ENCODE measurements at regions not wholly inside any gene's neighbourhood (a gene's known extent, or its start where the extent isn't known, plus 50 kb on each side); places are given as distances from the start of the nearest gene placed in this dataset.

DNA sequence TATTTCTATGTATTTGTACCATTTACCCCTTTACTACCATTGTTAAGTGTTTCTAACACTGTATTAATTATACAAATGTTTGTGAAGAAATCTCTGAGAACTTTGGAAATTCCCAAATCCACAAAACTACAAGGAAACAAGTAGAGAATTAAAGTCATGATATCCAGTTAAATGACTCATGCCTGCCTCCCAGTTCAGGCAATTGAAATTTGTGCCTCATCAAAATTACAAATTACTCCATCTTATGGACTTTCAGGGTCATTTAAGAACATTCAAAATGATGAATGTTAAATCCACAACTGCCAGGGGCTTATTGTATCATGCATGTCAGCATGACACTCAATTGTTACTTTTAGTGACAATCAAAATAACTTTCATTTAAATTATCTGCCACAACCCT lies 282.4 kb downstream of the ZNF326 start:
- FAIRE-seq (no peak), DNase-seq (ENCODE audit: low read depth in 1 of 2, low spot score in 1 of 2) (no peak), ATAC-seq (no peak)
- H3K9me3 ChIP-seq, result no peaks in the 10 kb centered on the region
- H3K4me2 ChIP-seq, result no peak overlapping the region
- TF ChIP-seq POLR2AphosphoS2 (conservative IDR thresholded peaks at IDR 0.05; ENCODE audit: low read length) (no peak), FOSB (CRISPR knock-in tag; IDR thresholded peaks at IDR 0.05) (no peak), HOXB13 (CRISPR knock-in tag; IDR thresholded peaks at IDR 0.05; ENCODE audit: low read depth) (no peak), HOXA7 (CRISPR knock-in tag; IDR thresholded peaks at IDR 0.05) (no peak), CEBPB (IDR thresholded peaks at IDR 0.05) (no peak)
- TF ChIP-seq, protein P1, sequence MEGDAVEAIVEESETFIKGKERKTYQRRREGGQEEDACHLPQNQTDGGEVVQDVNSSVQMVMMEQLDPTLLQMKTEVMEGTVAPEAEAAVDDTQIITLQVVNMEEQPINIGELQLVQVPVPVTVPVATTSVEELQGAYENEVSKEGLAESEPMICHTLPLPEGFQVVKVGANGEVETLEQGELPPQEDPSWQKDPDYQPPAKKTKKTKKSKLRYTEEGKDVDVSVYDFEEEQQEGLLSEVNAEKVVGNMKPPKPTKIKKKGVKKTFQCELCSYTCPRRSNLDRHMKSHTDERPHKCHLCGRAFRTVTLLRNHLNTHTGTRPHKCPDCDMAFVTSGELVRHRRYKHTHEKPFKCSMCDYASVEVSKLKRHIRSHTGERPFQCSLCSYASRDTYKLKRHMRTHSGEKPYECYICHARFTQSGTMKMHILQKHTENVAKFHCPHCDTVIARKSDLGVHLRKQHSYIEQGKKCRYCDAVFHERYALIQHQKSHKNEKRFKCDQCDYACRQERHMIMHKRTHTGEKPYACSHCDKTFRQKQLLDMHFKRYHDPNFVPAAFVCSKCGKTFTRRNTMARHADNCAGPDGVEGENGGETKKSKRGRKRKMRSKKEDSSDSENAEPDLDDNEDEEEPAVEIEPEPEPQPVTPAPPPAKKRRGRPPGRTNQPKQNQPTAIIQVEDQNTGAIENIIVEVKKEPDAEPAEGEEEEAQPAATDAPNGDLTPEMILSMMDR (IDR thresholded peaks at IDR 0.05), result no peak
- CTCF ChIA-PET, result no interaction called here
- H3K27ac ChIP-seq, result no peak overlapping the region
- no peaks in the 10 kb centered on the region for H3K4me1 ChIP-seq
- no peak overlapping the region for H3K4me3 ChIP-seq
- POLR2A ChIA-PET, result no interaction called here

DNA sequence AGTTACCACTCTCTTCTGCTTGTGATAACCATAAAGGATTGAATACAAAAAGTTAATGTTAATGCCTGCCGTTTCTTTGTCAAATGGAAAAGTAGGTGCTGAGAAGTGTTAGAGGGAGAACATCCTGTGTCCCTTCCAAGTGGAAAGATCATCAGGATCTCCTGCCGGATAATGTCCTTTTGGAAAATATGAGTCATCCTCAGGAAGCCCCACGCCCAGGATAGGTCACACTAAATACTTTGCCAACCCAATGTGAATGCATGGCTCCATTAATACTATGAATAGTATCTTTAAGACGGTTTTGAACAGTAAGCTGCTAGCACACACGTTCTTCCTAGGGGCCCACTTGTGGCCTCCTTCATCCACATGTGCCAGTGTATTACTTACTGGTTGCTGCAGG lies 279.5 kb downstream of the ZNF326 start:
- ChIA-PET POLR2A (no interaction called here), CTCF (interaction anchor here (0.7 kb wide), 1 partner anchor 75 kb away, joined by 3 read pairs; no protein-coding TSS in a partner anchor)
- Histone ChIP-seq H3K4me2 (no peak overlapping the region), H3K4me1 (no peaks in the 10 kb centered on the region), H3K9me3 (no peaks in the 10 kb centered on the region), H3K4me3 (no peak overlapping the region), H3K27ac (no peak overlapping the region)
- 1% methylated on average over 5 of the region's 5 CpGs for WGBS (ENCODE audit: missing lambda C conversion rate)
- no peak for FAIRE-seq
- no peak for DNase-seq (ENCODE audit: low read depth in 1 of 2, low spot score in 1 of 2)
- ATAC-seq, result no peak
- TF ChIP-seq HES2 (IDR thresholded peaks at IDR 0.05) (no peak), ZNF302 (CRISPR knock-in tag; IDR thresholded peaks at IDR 0.05) (no peak), KDM5A (IDR thresholded peaks at IDR 0.05) (no peak), USF2 (IDR thresholded peaks at IDR 0.05) (no peak), PHF8 (IDR thresholded peaks at IDR 0.05; ENCODE audit: borderline replicate concordance, low read depth) (no peak), CEBPB (IDR thresholded peaks at IDR 0.05) (no peak), RCOR1 (IDR thresholded peaks at IDR 0.05; ENCODE audit: low read depth, low read length) (no peak), MAFK (IDR thresholded peaks at IDR 0.05; ENCODE audit: partially characterized antibody) (no peak), JUNB (IDR thresholded peaks at IDR 0.05) (no peak), NPAS2 (CRISPR knock-in tag; IDR thresholded peaks at IDR 0.05; ENCODE audit: borderline replicate concordance) (no peak), MYC (IDR thresholded peaks at IDR 0.05; ENCODE audit: borderline replicate concordance, low read length) (no peak), NFE2L2 (conservative IDR thresholded peaks at IDR 0.05; ENCODE audit: low read length) (no peak), EHF (CRISPR knock-in tag; IDR thresholded peaks at IDR 0.05) (no peak), RNF2 (IDR thresholded peaks at IDR 0.05; ENCODE audit: borderline replicate concordance, low read depth) (no peak), CBX2 (IDR thresholded peaks at IDR 0.05; ENCODE audit: borderline replicate concordance, low read depth) (no peak), CBX8 (IDR thresholded peaks at IDR 0.05) (no peak)
- TF ChIP-seq, protein P2, sequence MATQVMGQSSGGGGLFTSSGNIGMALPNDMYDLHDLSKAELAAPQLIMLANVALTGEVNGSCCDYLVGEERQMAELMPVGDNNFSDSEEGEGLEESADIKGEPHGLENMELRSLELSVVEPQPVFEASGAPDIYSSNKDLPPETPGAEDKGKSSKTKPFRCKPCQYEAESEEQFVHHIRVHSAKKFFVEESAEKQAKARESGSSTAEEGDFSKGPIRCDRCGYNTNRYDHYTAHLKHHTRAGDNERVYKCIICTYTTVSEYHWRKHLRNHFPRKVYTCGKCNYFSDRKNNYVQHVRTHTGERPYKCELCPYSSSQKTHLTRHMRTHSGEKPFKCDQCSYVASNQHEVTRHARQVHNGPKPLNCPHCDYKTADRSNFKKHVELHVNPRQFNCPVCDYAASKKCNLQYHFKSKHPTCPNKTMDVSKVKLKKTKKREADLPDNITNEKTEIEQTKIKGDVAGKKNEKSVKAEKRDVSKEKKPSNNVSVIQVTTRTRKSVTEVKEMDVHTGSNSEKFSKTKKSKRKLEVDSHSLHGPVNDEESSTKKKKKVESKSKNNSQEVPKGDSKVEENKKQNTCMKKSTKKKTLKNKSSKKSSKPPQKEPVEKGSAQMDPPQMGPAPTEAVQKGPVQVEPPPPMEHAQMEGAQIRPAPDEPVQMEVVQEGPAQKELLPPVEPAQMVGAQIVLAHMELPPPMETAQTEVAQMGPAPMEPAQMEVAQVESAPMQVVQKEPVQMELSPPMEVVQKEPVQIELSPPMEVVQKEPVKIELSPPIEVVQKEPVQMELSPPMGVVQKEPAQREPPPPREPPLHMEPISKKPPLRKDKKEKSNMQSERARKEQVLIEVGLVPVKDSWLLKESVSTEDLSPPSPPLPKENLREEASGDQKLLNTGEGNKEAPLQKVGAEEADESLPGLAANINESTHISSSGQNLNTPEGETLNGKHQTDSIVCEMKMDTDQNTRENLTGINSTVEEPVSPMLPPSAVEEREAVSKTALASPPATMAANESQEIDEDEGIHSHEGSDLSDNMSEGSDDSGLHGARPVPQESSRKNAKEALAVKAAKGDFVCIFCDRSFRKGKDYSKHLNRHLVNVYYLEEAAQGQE (IDR thresholded peaks at IDR 0.05), result no peak
- TF ChIP-seq, protein P1 (IDR thresholded peaks at IDR 0.05), result no peak
